ENCODE measurements at regions not wholly inside any gene's neighbourhood (a gene's known extent, or its start where the extent isn't known, plus 50 kb on each side); places are given as distances from the start of the nearest gene placed in this dataset.

- Histone ChIP-seq H3K4me1 (ENCODE audit: control insufficient read depth, insufficient read depth, low read length) (peaks cover 6% of the 10 kb centered on the region), H3K27me3 (ENCODE audit: control insufficient read depth, insufficient read depth, low read length) (no peaks in the 10 kb centered on the region), H3K9ac (ENCODE audit: low read depth, low read length) (no peak overlapping the region), H3K36me3 (ENCODE audit: control insufficient read depth, insufficient read depth, low read length) (no peaks in the 10 kb centered on the region), H3K9me3 (ENCODE audit: control insufficient read depth, insufficient read depth, low read length) (no peaks in the 10 kb centered on the region), H3K4me3 (ENCODE audit: low read depth, low read length) (no peak overlapping the region)
Measured at GRCh38 chr9:81384911-81385310, 304.4 kb downstream of the TLE1 start.

- Histone ChIP-seq H3K4me1 (ENCODE audit: control insufficient read depth, insufficient read depth, low read length) (no peaks in the 10 kb centered on the region), H3K27me3 (ENCODE audit: control insufficient read depth, insufficient read depth, low read length) (no peaks in the 10 kb centered on the region), H3K36me3 (ENCODE audit: control insufficient read depth, insufficient read depth, low read length) (no peaks in the 10 kb centered on the region), H3K9me3 (ENCODE audit: control insufficient read depth, insufficient read depth, low read length) (no peaks in the 10 kb centered on the region), H3K4me3 (ENCODE audit: low read depth, low read length) (no peak overlapping the region), H3K9ac (ENCODE audit: low read depth, low read length) (no peak overlapping the region)
Measured at GRCh38 chr9:81382281-81382680, 307.1 kb downstream of the TLE1 start.

- H3K4me3 ChIP-seq (ENCODE audit: low read depth, low read length) = no peak overlapping the region
- H3K27me3 ChIP-seq (ENCODE audit: control insufficient read depth, insufficient read depth, low read length) = no peaks in the 10 kb centered on the region
- no peaks in the 10 kb centered on the region for H3K36me3 ChIP-seq (ENCODE audit: control insufficient read depth, insufficient read depth, low read length)
- H3K4me1 ChIP-seq (ENCODE audit: control insufficient read depth, insufficient read depth, low read length) = no peaks in the 10 kb centered on the region
- H3K9me3 ChIP-seq (ENCODE audit: control insufficient read depth, insufficient read depth, low read length) = no peaks in the 10 kb centered on the region
- no peak overlapping the region for H3K9ac ChIP-seq (ENCODE audit: low read depth, low read length)
Measured at GRCh38 chr9:81381694-81382093, 307.7 kb downstream of the TLE1 start.

GRCh38 chr9:81380504-81381359 lies 308.6 kb downstream of the TLE1 start:
- Histone ChIP-seq H3K36me3 (ENCODE audit: control insufficient read depth, insufficient read depth, low read length) (no peaks in the 10 kb centered on the region), H3K9me3 (ENCODE audit: control insufficient read depth, insufficient read depth, low read length) (no peaks in the 10 kb centered on the region), H3K4me3 (ENCODE audit: low read depth, low read length) (no peak overlapping the region), H3K9ac (ENCODE audit: low read depth, low read length) (no peak overlapping the region), H3K27me3 (ENCODE audit: control insufficient read depth, insufficient read depth, low read length) (no peaks in the 10 kb centered on the region), H3K4me1 (ENCODE audit: control insufficient read depth, insufficient read depth, low read length) (no peaks in the 10 kb centered on the region)

GRCh38 chr9:81379655-81380054 lies 309.7 kb downstream of the TLE1 start:
- no peaks in the 10 kb centered on the region for H3K27me3 ChIP-seq (ENCODE audit: control insufficient read depth, insufficient read depth, low read length)
- H3K9me3 ChIP-seq (ENCODE audit: control insufficient read depth, insufficient read depth, low read length) = no peaks in the 10 kb centered on the region
- H3K9ac ChIP-seq (ENCODE audit: low read depth, low read length) = no peak overlapping the region
- H3K36me3 ChIP-seq (ENCODE audit: control insufficient read depth, insufficient read depth, low read length) = no peaks in the 10 kb centered on the region
- no peaks in the 10 kb centered on the region for H3K4me1 ChIP-seq (ENCODE audit: control insufficient read depth, insufficient read depth, low read length)
- H3K4me3 ChIP-seq (ENCODE audit: low read depth, low read length) = no peak overlapping the region

GRCh38 chr9:81377921-81378320 lies 311.4 kb downstream of the TLE1 start:
- Histone ChIP-seq H3K9ac (ENCODE audit: low read depth, low read length) (no peak overlapping the region), H3K27me3 (ENCODE audit: control insufficient read depth, insufficient read depth, low read length) (no peaks in the 10 kb centered on the region), H3K36me3 (ENCODE audit: control insufficient read depth, insufficient read depth, low read length) (no peaks in the 10 kb centered on the region), H3K9me3 (ENCODE audit: control insufficient read depth, insufficient read depth, low read length) (no peaks in the 10 kb centered on the region), H3K4me1 (ENCODE audit: control insufficient read depth, insufficient read depth, low read length) (no peaks in the 10 kb centered on the region), H3K4me3 (ENCODE audit: low read depth, low read length) (no peak overlapping the region)

- H3K9me3 ChIP-seq (ENCODE audit: control insufficient read depth, insufficient read depth, low read length) = no peaks in the 10 kb centered on the region
- H3K9ac ChIP-seq (ENCODE audit: low read depth, low read length) = no peak overlapping the region
- no peaks in the 10 kb centered on the region for H3K36me3 ChIP-seq (ENCODE audit: control insufficient read depth, insufficient read depth, low read length)
- no peaks in the 10 kb centered on the region for H3K4me1 ChIP-seq (ENCODE audit: control insufficient read depth, insufficient read depth, low read length)
- no peaks in the 10 kb centered on the region for H3K27me3 ChIP-seq (ENCODE audit: control insufficient read depth, insufficient read depth, low read length)
- H3K4me3 ChIP-seq (ENCODE audit: low read depth, low read length) = no peak overlapping the region
Measured at GRCh38 chr9:81377320-81377719, 312.0 kb downstream of the TLE1 start.

GRCh38 chr9:81375187-81376100 lies 313.9 kb downstream of the TLE1 start:
- Histone ChIP-seq H3K9ac (ENCODE audit: low read depth, low read length) (no peak overlapping the region), H3K36me3 (ENCODE audit: control insufficient read depth, insufficient read depth, low read length) (no peaks in the 10 kb centered on the region), H3K4me1 (ENCODE audit: control insufficient read depth, insufficient read depth, low read length) (peaks cover 2% of the 10 kb centered on the region), H3K9me3 (ENCODE audit: control insufficient read depth, insufficient read depth, low read length) (no peaks in the 10 kb centered on the region), H3K27me3 (ENCODE audit: control insufficient read depth, insufficient read depth, low read length) (no peaks in the 10 kb centered on the region), H3K4me3 (ENCODE audit: low read depth, low read length) (no peak overlapping the region)

GRCh38 chr9:81374459-81375186 lies 314.7 kb downstream of the TLE1 start:
- Histone ChIP-seq H3K36me3 (ENCODE audit: control insufficient read depth, insufficient read depth, low read length) (no peaks in the 10 kb centered on the region), H3K4me3 (ENCODE audit: low read depth, low read length) (no peak overlapping the region), H3K27me3 (ENCODE audit: control insufficient read depth, insufficient read depth, low read length) (no peaks in the 10 kb centered on the region), H3K9me3 (ENCODE audit: control insufficient read depth, insufficient read depth, low read length) (no peaks in the 10 kb centered on the region), H3K4me1 (ENCODE audit: control insufficient read depth, insufficient read depth, low read length) (peaks cover 2% of the 10 kb centered on the region), H3K9ac (ENCODE audit: low read depth, low read length) (no peak overlapping the region)

- Histone ChIP-seq H3K36me3 (ENCODE audit: control insufficient read depth, insufficient read depth, low read length) (no peaks in the 10 kb centered on the region), H3K4me1 (ENCODE audit: control insufficient read depth, insufficient read depth, low read length) (peaks cover 2% of the 10 kb centered on the region), H3K27me3 (ENCODE audit: control insufficient read depth, insufficient read depth, low read length) (no peaks in the 10 kb centered on the region), H3K9ac (ENCODE audit: low read depth, low read length) (no peak overlapping the region), H3K4me3 (ENCODE audit: low read depth, low read length) (no peak overlapping the region), H3K9me3 (ENCODE audit: control insufficient read depth, insufficient read depth, low read length) (no peaks in the 10 kb centered on the region)
Measured at GRCh38 chr9:81373294-81373693, 316.1 kb downstream of the TLE1 start.

- Histone ChIP-seq H3K27me3 (ENCODE audit: control insufficient read depth, insufficient read depth, low read length) (no peaks in the 10 kb centered on the region), H3K4me1 (ENCODE audit: control insufficient read depth, insufficient read depth, low read length) (peaks cover 2% of the 10 kb centered on the region), H3K36me3 (ENCODE audit: control insufficient read depth, insufficient read depth, low read length) (no peaks in the 10 kb centered on the region), H3K9me3 (ENCODE audit: control insufficient read depth, insufficient read depth, low read length) (no peaks in the 10 kb centered on the region), H3K9ac (ENCODE audit: low read depth, low read length) (no peak overlapping the region), H3K4me3 (ENCODE audit: low read depth, low read length) (no peak overlapping the region)
Measured at GRCh38 chr9:81372628-81373191, 316.6 kb downstream of the TLE1 start.

All from iPS-15b (cell line).